ENCODE measurements at regions not wholly inside any gene's neighbourhood (a gene's known extent, or its start where the extent isn't known, plus 50 kb on each side); places are given as distances from the start of the nearest gene placed in this dataset.

- DNase-seq (no peak), FAIRE-seq (no peak), ATAC-seq (peak in 1 of 4 donors; percentile 30)
- H3K9me3 ChIP-seq = no peaks in the 10 kb centered on the region
- H3K27me3 ChIP-seq = no peaks in the 10 kb centered on the region
- no peaks in the 10 kb centered on the region for H3K36me3 ChIP-seq
- H3K4me1 ChIP-seq = no peaks in the 10 kb centered on the region
- WGBS, 2 donors = 71 to 80% methylated on average over 7 of the region's 7 CpGs
- TF ChIP-seq CTCF (IDR thresholded peaks at IDR 0.05) = no peak
- no peak overlapping the region for H3K27ac ChIP-seq
- no peak overlapping the region for H3K4me3 ChIP-seq
- intact Hi-C loops (cut with DNase I) = no loop called here
Measured at GRCh38 chr17:69757688-69758430, 317.2 kb upstream of the KCNJ16 start.

- intact Hi-C loops (cut with DNase I) = no loop called here
- ATAC-seq (no peak), FAIRE-seq (no peak), DNase-seq (no peak)
- Histone ChIP-seq H3K4me1 (no peaks in the 10 kb centered on the region), H3K9me3 (no peaks in the 10 kb centered on the region), H3K27ac (no peak overlapping the region), H3K4me3 (no peak overlapping the region), H3K36me3 (no peaks in the 10 kb centered on the region), H3K27me3 (no peaks in the 10 kb centered on the region)
- no peak for TF ChIP-seq CTCF (IDR thresholded peaks at IDR 0.05)
- WGBS, 2 donors = 88 to 100% methylated on average over 1 of the region's 1 CpG
Measured at GRCh38 chr17:69760562-69760961, 314.5 kb upstream of the KCNJ16 start.

- no peak overlapping the region for H3K27ac ChIP-seq
- ATAC-seq (no peak), FAIRE-seq (no peak)
Measured at GRCh38 chr17:69761011-69761410, 314.0 kb upstream of the KCNJ16 start.

GRCh38 chr17:69761767-69762321 is 313.2 kb upstream of the KCNJ16 start:
- intact Hi-C loops (cut with DNase I) = no loop called here
- no peaks in the 10 kb centered on the region for H3K4me1 ChIP-seq
- no peak overlapping the region for H3K4me3 ChIP-seq
- peak in 2 of 4 donors; percentile 73 to 76 for ATAC-seq
- H3K36me3 ChIP-seq = no peaks in the 10 kb centered on the region
- no peaks in the 10 kb centered on the region for H3K27me3 ChIP-seq
- no peaks in the 10 kb centered on the region for H3K9me3 ChIP-seq
- peak overlapping the region in 1 of 4 donors; percentile 18 for H3K27ac ChIP-seq
- no peak for DNase-seq
- no peak for TF ChIP-seq CTCF (IDR thresholded peaks at IDR 0.05)
- FAIRE-seq = no peak
- 59 to 62% methylated on average over 4 of the region's 4 CpGs for WGBS, 2 donors

More at GRCh38 chr17:69761011-69761410, 314.0 kb upstream of the KCNJ16 start:
- H3K4me1 ChIP-seq = no peaks in the 10 kb centered on the region
- no peaks in the 10 kb centered on the region for H3K36me3 ChIP-seq
- no peaks in the 10 kb centered on the region for H3K9me3 ChIP-seq
- TF ChIP-seq CTCF (IDR thresholded peaks at IDR 0.05) = no peak
- no peak overlapping the region for H3K4me3 ChIP-seq
- no peaks in the 10 kb centered on the region for H3K27me3 ChIP-seq
- WGBS, 2 donors = 49 to 57% methylated on average over 1 of the region's 1 CpG
- intact Hi-C loops (cut with DNase I) = no loop called here
- no peak for DNase-seq

GRCh38 chr17:69762359-69762758 is 312.7 kb upstream of the KCNJ16 start:
- no peaks in the 10 kb centered on the region for H3K9me3 ChIP-seq
- ATAC-seq (no peak), DNase-seq (no peak), FAIRE-seq (no peak)
- intact Hi-C loops (cut with DNase I) = no loop called here
- H3K4me3 ChIP-seq = no peak overlapping the region
- no peaks in the 10 kb centered on the region for H3K27me3 ChIP-seq
- no peaks in the 10 kb centered on the region for H3K4me1 ChIP-seq
- no peak overlapping the region for H3K27ac ChIP-seq
- no peaks in the 10 kb centered on the region for H3K36me3 ChIP-seq
- no peak for TF ChIP-seq CTCF (IDR thresholded peaks at IDR 0.05)
- 20 to 30% methylated on average over 1 of the region's 1 CpG for WGBS, 2 donors
